Activated T-helper 9 cell treated with anti-CD3 and anti-CD28 coated beads, Interleukin-2, amount 50 U/mL, for 16 hours (primary cell): ENCODE measurements at regions not wholly inside any gene's neighbourhood (a gene's known extent, or its start where the extent isn't known, plus 50 kb on each side); places are given as distances from the start of the nearest gene placed in this dataset.

Experiments used
- DNase-seq: peaks from one replicate; pipeline ENCODE4 v3.0.0-alpha.2; 2020; ENCODE audit warnings: low read depth

DNA sequence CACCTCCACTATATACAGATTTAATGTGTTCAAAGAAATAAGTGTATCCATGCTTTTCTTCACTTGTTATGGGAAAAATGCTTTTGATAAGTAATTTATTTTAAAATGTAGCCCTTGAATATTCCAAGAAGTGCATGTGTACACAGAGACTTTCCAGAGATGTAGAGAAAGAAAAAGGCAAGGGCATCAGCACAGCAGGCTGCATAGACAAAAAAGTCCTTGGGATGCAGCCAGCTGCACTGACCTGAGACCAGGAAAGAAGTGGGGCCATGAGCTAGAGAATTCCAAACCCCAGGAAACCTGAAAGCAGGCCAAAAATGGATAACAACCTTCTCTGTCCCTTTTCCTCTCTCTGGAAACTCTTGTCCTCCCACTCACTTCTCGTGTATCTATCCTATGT is 51.6 kb upstream of the PRDM8 start:
- DNase-seq, result no peak

- no peak for DNase-seq
These were observed 52.4 kb upstream of the PRDM8 start for GRCh38 chr4:80144676-80145470.

DNA sequence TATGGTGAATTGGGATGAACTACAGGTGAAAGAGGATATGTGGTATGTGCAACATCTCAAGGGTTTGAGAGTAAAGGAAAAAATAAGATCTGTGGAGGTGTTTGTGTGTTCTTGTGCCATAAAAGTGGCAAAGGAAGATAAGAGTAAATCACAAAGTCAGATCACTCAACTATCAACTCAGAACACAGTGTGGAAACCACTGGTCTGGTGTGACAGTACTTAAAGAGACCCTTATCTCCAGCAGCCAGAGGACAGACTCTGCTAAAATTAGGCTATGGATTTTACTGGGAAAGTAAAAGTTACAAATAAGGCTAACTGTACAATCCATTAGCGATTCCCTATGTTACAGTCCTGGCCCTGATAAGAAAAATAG is 54.0 kb upstream of the PRDM8 start:
- DNase-seq, result no peak

DNA sequence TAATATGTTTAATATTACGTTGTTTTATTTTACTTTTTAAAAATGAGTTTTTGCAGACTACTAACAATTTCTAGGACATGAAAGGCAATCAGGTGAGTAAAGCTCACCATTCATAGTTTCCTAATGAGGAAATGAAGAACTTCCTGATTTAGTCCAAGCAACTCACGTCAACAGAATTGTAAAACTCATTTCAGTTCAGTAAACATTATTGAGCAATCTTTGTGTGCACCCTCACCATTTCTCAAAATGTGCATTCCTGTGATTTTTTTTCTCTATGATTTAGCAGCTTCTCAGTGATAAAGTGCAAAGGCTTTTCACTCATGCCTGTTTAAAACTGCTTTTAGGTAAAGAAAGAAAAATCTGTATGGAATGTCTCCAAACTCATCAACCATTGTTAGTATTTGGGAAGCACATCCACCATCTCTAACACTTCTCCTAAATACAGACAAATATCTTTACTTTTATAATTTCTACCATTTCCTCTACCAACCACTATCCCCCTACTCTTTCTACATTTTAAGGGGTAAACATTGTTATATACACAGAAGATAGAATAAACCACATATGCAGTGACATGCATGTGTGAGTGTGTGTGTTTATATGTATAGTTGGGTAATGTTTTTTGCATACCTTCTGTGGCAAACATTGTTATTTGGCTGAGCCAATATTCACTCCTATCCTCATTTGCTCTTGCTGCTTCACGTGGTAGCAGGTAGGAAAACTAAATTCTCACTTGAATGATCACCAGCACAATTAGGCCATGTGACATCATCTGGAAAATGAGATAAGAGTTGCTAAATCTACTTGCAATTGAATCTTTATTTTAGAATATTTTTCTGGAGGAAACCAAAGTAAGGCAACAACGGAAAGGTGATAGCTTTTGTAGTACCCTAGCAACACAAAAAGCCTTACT is 54.7 kb upstream of the PRDM8 start:
- DNase-seq, result no peak

DNA sequence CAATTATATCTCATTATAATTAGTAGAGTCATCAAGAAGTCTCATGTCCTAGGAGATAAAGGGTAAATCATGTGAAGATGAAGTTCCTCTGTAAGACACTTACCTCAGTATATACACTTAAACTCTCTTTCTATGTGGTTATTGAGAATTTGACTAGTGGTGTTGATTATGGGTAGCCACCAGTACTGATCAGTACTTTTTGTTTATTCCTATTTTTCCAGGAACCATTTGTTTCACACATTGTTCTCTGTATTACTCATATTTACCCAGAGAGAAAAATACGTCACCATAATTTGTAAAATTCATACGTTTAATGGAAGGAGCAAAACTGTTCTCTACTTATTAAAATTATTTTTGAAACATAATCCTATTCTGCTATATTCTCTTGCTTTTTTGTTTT is 55.8 kb upstream of the PRDM8 start:
- no peak for DNase-seq

- no peak for DNase-seq
These were observed 57.1 kb upstream of the PRDM8 start for GRCh38 chr4:80140194-80140593.

DNA sequence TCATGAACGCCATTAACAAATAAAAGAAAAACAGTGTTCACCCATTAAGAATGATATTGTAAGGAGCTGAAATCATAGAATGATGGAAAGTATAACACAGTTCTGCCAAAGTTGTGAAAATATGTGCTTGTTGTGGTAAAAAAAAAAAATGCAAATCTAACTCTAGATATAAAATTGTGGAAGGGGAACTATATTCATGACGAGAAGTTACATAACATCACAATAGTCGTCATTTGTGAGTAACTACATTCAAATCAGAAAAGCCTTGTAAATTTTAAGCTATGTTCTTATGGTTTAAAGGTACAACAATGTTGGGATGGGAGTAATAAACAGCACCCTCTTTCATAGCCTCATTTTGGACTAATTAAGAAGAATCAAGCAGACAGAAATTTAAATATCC is 57.6 kb upstream of the PRDM8 start:
- DNase-seq, result no peak

- peak; percentile 21 for DNase-seq
These were observed 58.5 kb upstream of the PRDM8 start for GRCh38 chr4:80138551-80139538.

GRCh38 chr4:80137631-80138030 is 59.7 kb upstream of the PRDM8 start:
- DNase-seq, result no peak

GRCh38 chr4:80136270-80136669 is 61.0 kb upstream of the PRDM8 start:
- DNase-seq, result no peak

- DNase-seq, result no peak
These were observed 61.6 kb upstream of the PRDM8 start for GRCh38 chr4:80135702-80136058.

DNA sequence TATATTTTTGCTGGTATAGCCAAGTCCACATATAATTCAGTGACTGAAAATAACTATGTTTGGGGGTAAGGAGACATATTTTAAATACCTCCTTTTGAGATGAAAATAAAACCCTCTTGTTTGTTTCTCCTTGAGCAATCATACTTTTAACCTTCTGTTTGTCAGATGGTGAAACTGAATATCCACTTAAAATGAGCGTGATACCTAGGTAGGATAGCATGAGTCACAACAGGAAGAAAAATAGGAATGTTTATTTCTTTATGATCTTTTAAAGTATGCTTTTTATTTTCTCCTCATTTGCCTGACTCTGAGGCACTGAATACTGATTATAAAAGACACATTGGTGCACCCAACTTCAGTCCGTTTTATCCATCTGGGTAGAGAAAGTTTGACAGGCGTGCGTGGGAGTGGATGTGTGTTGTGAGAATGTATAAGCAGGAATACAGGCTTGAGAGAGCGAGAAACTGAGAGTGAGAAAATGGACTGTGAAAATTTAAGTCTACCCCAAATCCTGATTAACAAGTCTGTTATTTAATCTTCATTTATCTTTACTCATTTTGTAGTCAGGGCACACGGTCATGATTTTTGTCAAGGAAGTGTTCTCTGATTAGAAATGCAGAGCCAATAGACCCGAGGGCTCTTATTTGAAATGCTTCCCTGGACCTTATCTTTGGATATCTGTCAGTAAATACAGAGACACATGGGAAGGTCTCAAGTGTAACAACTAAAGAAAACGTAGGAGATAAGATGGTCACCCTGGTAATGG is 62.1 kb upstream of the ANTXR2 start:
- DNase-seq, result no peak

- DNase-seq, result no peak
These were observed 60.3 kb upstream of the ANTXR2 start for GRCh38 chr4:80133240-80133783.

- DNase-seq, result no peak
These were observed 56.8 kb upstream of the ANTXR2 start for GRCh38 chr4:80129785-80130184.

GRCh38 chr4:80128941-80129340 is 55.9 kb upstream of the ANTXR2 start:
- no peak for DNase-seq

GRCh38 chr4:80127870-80128419 is 54.9 kb upstream of the ANTXR2 start:
- no peak for DNase-seq

DNA sequence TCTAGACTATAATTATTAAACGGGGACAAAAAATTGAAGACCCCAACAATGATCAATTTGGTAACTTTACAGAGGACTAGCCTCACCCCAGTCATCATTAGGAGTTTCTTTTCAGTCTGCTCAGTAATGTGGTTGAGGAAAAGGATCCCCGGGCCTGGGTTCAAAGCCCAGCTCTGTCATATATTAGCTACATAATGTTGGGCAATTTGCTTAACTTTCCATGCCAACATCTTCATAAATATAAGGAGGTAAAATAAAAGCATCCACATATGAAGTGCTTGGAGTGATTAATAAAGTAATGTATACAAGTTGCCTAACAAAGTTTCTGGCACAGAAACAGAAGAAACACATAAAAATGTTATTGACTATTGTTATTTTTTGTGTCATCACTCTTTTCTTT is 53.4 kb upstream of the ANTXR2 start:
- no peak for DNase-seq

- DNase-seq, result no peak
These were observed 52.5 kb upstream of the ANTXR2 start for GRCh38 chr4:80125252-80126177.
